Rectal smooth muscle tissue (tissue), 1 donor: ENCODE measurements at regions not wholly inside any gene's neighbourhood (a gene's known extent, or its start where the extent isn't known, plus 50 kb on each side); places are given as distances from the start of the nearest gene placed in this dataset.
A peak's percentile ranks its signal among the peaks of the same experiment; 100 is the strongest.

Experiments
- H3K27ac ChIP-seq: one replicate; pipeline ENCODE4 v1.7.0; 2013; ENCODE audit warnings: low read depth, low read length, inconsistent platforms
- H3K27me3 ChIP-seq: one replicate; pipeline ENCODE4 v1.7.0; 2013; ENCODE audit warnings: low read length; ENCODE audit not compliant: control insufficient read depth, insufficient read depth
- H3K36me3 ChIP-seq: one replicate; pipeline ENCODE4 v1.7.0; 2013; ENCODE audit warnings: low read length; ENCODE audit not compliant: control insufficient read depth, insufficient read depth
- H3K4me1 ChIP-seq: one replicate; pipeline ENCODE4 v1.7.0; 2013; ENCODE audit warnings: low read length; ENCODE audit not compliant: control insufficient read depth, insufficient read depth
- H3K4me3 ChIP-seq: one replicate; pipeline ENCODE4 v1.7.0; 2013; ENCODE audit warnings: low read length
- H3K9ac ChIP-seq: one replicate; pipeline ENCODE4 v1.7.0; 2013; ENCODE audit warnings: low read length

GRCh38 chr14:97942921-97943320, 1145.7 kb downstream of the VRK1 start:
- no peak overlapping the region for H3K9ac ChIP-seq
- no peak overlapping the region for H3K27ac ChIP-seq
- no peak overlapping the region for H3K4me3 ChIP-seq
- no peaks in the 10 kb centered on the region for H3K27me3 ChIP-seq
- H3K36me3 ChIP-seq: no peaks in the 10 kb centered on the region
- H3K4me1 ChIP-seq: no peaks in the 10 kb centered on the region

DNA sequence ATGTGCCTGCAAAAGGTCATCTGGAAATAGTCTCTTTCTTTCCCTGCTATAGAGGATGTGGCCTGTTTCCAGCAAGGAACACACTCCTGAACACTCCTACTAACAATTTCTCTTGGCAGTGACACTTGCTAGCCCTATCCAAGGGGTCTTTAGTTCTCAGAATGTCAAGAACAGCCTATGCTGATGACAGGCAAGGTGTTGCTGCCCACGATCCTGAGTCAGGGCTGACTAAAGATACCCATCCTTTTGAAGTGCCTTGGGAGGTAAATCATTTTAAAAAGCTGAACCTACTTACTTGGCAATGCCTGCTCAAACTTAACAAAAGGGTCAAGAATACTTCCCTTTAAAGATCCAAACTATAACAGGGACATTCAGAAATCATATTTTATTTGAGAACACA, 1146.4 kb downstream of the VRK1 start:
- no peak overlapping the region for H3K9ac ChIP-seq
- H3K36me3 ChIP-seq: no peaks in the 10 kb centered on the region
- no peak overlapping the region for H3K27ac ChIP-seq

DNA sequence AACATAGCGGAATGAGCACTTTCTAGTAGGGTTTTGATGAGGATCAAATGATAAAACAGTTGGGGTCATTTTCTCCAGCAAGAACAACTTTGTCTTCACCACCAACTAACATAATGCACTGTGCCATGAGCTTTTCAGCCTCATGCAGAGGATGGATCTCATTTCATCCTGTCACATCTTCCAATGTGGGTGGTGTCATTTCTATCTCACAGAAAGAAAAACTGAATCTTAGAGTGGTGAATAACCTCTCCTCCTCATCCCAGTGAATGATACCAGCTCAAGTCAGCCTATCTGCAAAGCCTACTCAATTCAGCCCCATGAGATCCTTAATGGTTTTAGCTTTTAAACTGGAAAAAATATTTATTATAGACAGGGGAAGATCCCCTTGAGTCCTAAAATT, 1147.2 kb downstream of the VRK1 start:
- H3K9ac ChIP-seq: no peak overlapping the region
- no peak overlapping the region for H3K4me3 ChIP-seq
- H3K4me1 ChIP-seq: no peaks in the 10 kb centered on the region
- H3K36me3 ChIP-seq: no peaks in the 10 kb centered on the region
- H3K27ac ChIP-seq: no peak overlapping the region
- H3K27me3 ChIP-seq: no peaks in the 10 kb centered on the region

More for the DNA sequence above, 1146.4 kb downstream of the VRK1 start:
- H3K4me1 ChIP-seq: no peaks in the 10 kb centered on the region
- H3K4me3 ChIP-seq: no peak overlapping the region
- H3K27me3 ChIP-seq: no peaks in the 10 kb centered on the region

GRCh38 chr14:97945631-97946030, 1148.4 kb downstream of the VRK1 start:
- Histone ChIP-seq H3K27ac (no peak overlapping the region), H3K9ac (no peak overlapping the region), H3K4me3 (no peak overlapping the region), H3K36me3 (no peaks in the 10 kb centered on the region), H3K4me1 (no peaks in the 10 kb centered on the region), H3K27me3 (no peaks in the 10 kb centered on the region)

GRCh38 chr14:97946240-97946639, 1149.1 kb downstream of the VRK1 start:
- Histone ChIP-seq H3K9ac (no peak overlapping the region), H3K27me3 (no peaks in the 10 kb centered on the region), H3K27ac (no peak overlapping the region), H3K4me3 (no peak overlapping the region), H3K36me3 (no peaks in the 10 kb centered on the region), H3K4me1 (no peaks in the 10 kb centered on the region)

GRCh38 chr14:97946641-97947040, 1149.5 kb downstream of the VRK1 start:
- Histone ChIP-seq H3K27ac (no peak overlapping the region), H3K4me3 (no peak overlapping the region), H3K4me1 (no peaks in the 10 kb centered on the region), H3K27me3 (no peaks in the 10 kb centered on the region), H3K9ac (no peak overlapping the region), H3K36me3 (no peaks in the 10 kb centered on the region)

- no peak overlapping the region for H3K4me3 ChIP-seq
- no peaks in the 10 kb centered on the region for H3K4me1 ChIP-seq
- H3K27ac ChIP-seq: no peak overlapping the region
- H3K9ac ChIP-seq: no peak overlapping the region
- no peaks in the 10 kb centered on the region for H3K27me3 ChIP-seq
- no peaks in the 10 kb centered on the region for H3K36me3 ChIP-seq
Observed at GRCh38 chr14:97948841-97949240, 1151.7 kb downstream of the VRK1 start.

DNA sequence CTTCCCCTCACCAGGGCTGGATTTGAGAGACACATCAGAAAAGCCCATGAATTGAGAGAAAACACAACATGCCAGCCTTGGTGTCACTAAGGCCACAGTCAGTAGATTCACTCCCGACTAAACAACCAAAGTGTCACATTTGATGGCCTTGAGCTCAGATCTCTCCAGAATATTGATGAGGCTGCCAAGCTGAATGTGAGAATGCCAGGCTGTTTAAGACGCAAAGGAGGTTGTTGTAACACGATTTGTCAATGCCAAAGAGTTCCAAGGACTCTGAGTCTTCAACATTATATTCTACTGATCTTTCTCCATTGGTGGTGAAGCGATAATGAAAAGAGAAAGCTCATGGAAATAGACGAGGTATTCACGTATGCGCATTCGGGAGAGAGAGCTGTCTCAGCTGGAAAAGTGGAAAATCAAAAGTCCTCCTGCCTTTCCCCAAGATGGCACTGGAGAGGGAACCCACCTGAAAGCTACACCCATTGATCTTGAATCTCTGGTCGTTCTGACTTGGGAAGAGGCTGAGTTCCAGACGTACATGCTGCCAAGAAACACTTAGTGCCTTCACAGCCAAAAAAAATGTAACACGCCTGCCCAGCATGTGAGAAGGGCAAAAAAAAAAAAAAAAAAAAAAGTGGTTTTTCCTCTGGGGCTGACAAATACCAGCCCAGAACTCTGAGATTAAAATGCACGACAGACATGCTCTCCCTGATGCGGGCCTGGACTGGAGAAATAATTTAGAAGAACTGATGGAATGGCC, 1159.6 kb downstream of the VRK1 start:
- Histone ChIP-seq H3K27me3 (no peaks in the 10 kb centered on the region), H3K4me1 (no peaks in the 10 kb centered on the region), H3K27ac (no peak overlapping the region), H3K36me3 (no peaks in the 10 kb centered on the region), H3K4me3 (no peak overlapping the region), H3K9ac (no peak overlapping the region)

DNA sequence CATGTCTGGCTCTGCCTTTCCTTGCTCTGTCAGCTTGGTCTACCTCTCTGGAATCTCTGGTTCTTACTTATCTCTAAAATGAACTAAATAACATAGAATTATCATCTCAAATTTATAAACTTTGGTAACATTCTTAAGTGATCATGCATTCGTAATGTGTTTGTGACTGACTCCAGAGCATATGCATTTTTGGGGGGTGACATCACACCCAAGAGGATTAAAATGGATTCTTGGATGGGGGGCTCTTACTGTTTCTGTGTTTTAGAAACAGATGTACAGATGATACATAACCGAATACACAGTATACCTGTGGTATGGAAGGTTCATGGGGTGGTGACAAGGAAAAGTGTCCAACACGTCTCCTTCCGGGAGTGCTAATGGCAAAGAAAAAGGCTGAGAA, 1162.1 kb downstream of the VRK1 start:
- H3K4me3 ChIP-seq: no peak overlapping the region
- no peak overlapping the region for H3K9ac ChIP-seq
- H3K27ac ChIP-seq: no peak overlapping the region
- H3K27me3 ChIP-seq: no peaks in the 10 kb centered on the region
- no peaks in the 10 kb centered on the region for H3K4me1 ChIP-seq
- no peaks in the 10 kb centered on the region for H3K36me3 ChIP-seq

DNA sequence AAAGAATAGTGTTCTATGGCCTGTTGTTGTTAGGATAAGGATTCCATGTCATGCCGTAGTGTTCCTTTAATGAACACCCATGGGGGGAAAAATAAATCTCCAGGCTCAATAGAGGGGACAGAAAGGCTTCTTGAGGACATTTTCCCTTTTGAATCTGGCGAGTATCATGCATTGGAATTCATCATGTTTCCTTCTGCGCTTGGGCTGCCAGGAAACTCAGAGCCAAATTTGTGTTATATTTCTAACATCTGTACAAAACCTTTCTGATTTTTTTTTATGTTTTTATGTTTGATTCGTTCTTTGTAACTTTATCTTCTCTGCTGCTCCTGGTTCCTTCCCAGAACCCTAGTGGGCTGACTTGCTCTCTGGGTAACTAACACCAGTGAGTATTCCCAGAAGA, 1163.3 kb downstream of the VRK1 start:
- Histone ChIP-seq H3K4me1 (no peaks in the 10 kb centered on the region), H3K4me3 (no peak overlapping the region), H3K27me3 (no peaks in the 10 kb centered on the region), H3K27ac (no peak overlapping the region), H3K36me3 (no peaks in the 10 kb centered on the region), H3K9ac (no peak overlapping the region)

- H3K4me3 ChIP-seq: no peak overlapping the region
- H3K27me3 ChIP-seq: no peaks in the 10 kb centered on the region
- H3K9ac ChIP-seq: no peak overlapping the region
- H3K36me3 ChIP-seq: no peaks in the 10 kb centered on the region
- H3K4me1 ChIP-seq: peaks cover 2% of the 10 kb centered on the region
- H3K27ac ChIP-seq: no peak overlapping the region
Observed at GRCh38 chr14:97970222-97970621, 1173.0 kb downstream of the VRK1 start.

DNA sequence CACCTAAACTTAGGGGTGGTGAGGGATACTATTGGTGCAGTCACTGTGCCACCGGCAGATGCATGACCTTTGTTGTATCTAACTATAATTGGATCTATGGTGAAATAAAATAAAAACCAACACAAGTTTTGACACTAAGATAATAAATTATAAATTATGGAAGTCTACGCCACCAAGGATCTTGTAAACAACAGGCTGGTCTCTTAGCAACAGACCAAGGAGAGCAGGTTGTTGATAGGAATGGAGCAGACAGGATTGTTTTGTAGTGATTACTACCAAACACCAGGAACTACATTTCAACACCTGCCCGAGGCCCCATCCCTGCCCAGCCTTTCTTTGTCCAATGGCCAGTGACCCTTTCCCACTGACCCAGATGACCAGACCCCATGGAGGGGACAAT, 1178.0 kb downstream of the VRK1 start:
- Histone ChIP-seq H3K9ac (no peak overlapping the region), H3K27ac (no peak overlapping the region), H3K27me3 (no peaks in the 10 kb centered on the region), H3K36me3 (no peaks in the 10 kb centered on the region), H3K4me3 (no peak overlapping the region), H3K4me1 (peaks cover 5% of the 10 kb centered on the region)

GRCh38 chr14:97975962-97976361, 1178.8 kb downstream of the VRK1 start:
- no peak overlapping the region for H3K27ac ChIP-seq

More at GRCh38 chr14:97975962-97976361, 1178.8 kb downstream of the VRK1 start:
- Histone ChIP-seq H3K4me3 (peak overlapping the region; percentile 25), H3K36me3 (no peaks in the 10 kb centered on the region), H3K27me3 (no peaks in the 10 kb centered on the region), H3K4me1 (peaks cover 5% of the 10 kb centered on the region), H3K9ac (no peak overlapping the region)
